Prostate gland (tissue), 2 donors: ENCODE measurements at regions not wholly inside any gene's neighbourhood (a gene's known extent, or its start where the extent isn't known, plus 50 kb on each side); places are given as distances from the start of the nearest gene placed in this dataset.

Experiments used
- CTCF ChIP-seq, 4 experiments: fragments of 200-600 bp in 2 of 4; fragments of 450-650 bp in 2 of 4; sonication (generic) in 2 of 4; IDR thresholded peaks; 1 replicate in 3 of 4; 2 replicates in 1 of 4; pipeline ENCODE4 v1.5.1; 2016 to 2019; ENCODE audit warnings: antibody characterized with exemption in 4 of 4, mild to moderate bottlenecking in 2 of 4, moderate library complexity in 2 of 4
- POLR2AphosphoS5 ChIP-seq: sonication (generic); formaldehyde crosslinking; IDR thresholded peaks from one replicate; pipeline ENCODE4 v1.6.1; 2017; ENCODE audit warnings: antibody characterized with exemption

- TF ChIP-seq CTCF (IDR thresholded peaks at IDR 0.05): no peak
- no peak for TF ChIP-seq POLR2AphosphoS5
These were observed 234.2 kb upstream of the TET2 start for GRCh38 chr4:104912518-104912917.
